IMR-90 (cell line): ENCODE measurements at regions not wholly inside any gene's neighbourhood (a gene's known extent, or its start where the extent isn't known, plus 50 kb on each side); places are given as distances from the start of the nearest gene placed in this dataset.

ENCODE experiments used
- ATAC-seq: fragments of 200-7000 bp; cut with Tn5 transposase; 2 replicates; pipeline ENCODE4 v1.9.1; 2020; ENCODE audit warnings: low read depth, mild to moderate bottlenecking, moderate library complexity
- BruUV-seq: library from RNA; stranded (reverse); fragments of 400-500 nt; replicated peaks from 2 replicates; lab custom pipeline; 2021; lab: Mats Ljungman, UMichigan
- CTCF ChIA-PET: fragments of 300-600 bp; formaldehyde crosslinking; extraction: SDS; loops from one replicate; lab custom pipeline; 2021; ENCODE audit warnings: antibody characterized with exemption; lab: Yijun Ruan, JAX
- POLR2A ChIA-PET: fragments of 300-600 bp; sonication (Branson Sonifier 250); formaldehyde crosslinking; loops from one replicate; lab custom pipeline; 2022; ENCODE audit warnings: antibody characterized with exemption; ENCODE audit not compliant: unreplicated experiment; lab: Charles Lee
- DNase-seq: peaks from one replicate; pipeline ENCODE4 v3.0.0; 2013
- H2AFZ ChIP-seq: replicated peaks from 2 replicates; pipeline ENCODE3; 2013; ENCODE audit warnings: low read length, mild to moderate bottlenecking; ENCODE audit not compliant: poor library complexity
- H2AK5ac ChIP-seq: 2 replicates; pipeline ENCODE4 v1.6.1; 2013; ENCODE audit warnings: low read depth, low read length, inconsistent platforms
- H2AK9ac ChIP-seq: replicated peaks from 2 replicates; pipeline ENCODE3; 2013; ENCODE audit warnings: mild to moderate bottlenecking, low read depth, low read length, moderate library complexity; ENCODE audit not compliant: poor library complexity
- H2BK120ac ChIP-seq: 2 replicates; pipeline ENCODE4 v1.6.1; 2013; ENCODE audit warnings: low read depth, low read length, inconsistent platforms
- H2BK15ac ChIP-seq: 3 replicates; pipeline ENCODE4 v1.6.1; 2013; ENCODE audit warnings: low read depth, low read length, inconsistent platforms
- H2BK20ac ChIP-seq: 2 replicates; pipeline ENCODE4 v1.6.1; 2013; ENCODE audit warnings: low read depth, mild to moderate bottlenecking, inconsistent platforms, low read length, moderate library complexity
- H2BK5ac ChIP-seq: 2 replicates; pipeline ENCODE4 v1.6.1; 2013; ENCODE audit warnings: mild to moderate bottlenecking, low read depth, low read length, inconsistent platforms; ENCODE audit not compliant: poor library complexity, severe bottlenecking
- H3K14ac ChIP-seq: replicated peaks from 2 replicates; pipeline ENCODE4 v1.6.1; 2013; ENCODE audit warnings: low read depth, low read length, inconsistent platforms
- H3K18ac ChIP-seq: 2 replicates; pipeline ENCODE4 v1.6.1; 2013; ENCODE audit warnings: low read depth, low read length, control low read depth
- H3K23ac ChIP-seq: 2 replicates; pipeline ENCODE4 v1.6.1; 2013; ENCODE audit warnings: low read depth, low read length, inconsistent platforms
- H3K27ac ChIP-seq: 2 replicates; pipeline ENCODE4 v1.5.1; 2013; ENCODE audit warnings: mild to moderate bottlenecking, control low read depth, low read length; ENCODE audit not compliant: insufficient read depth
- H3K27me3 ChIP-seq: 2 replicates; pipeline ENCODE4 v1.6.1; 2013; ENCODE audit warnings: low read length; ENCODE audit not compliant: control insufficient read depth, insufficient read depth
- H3K36me3 ChIP-seq: 2 replicates; pipeline ENCODE4 v1.6.1; 2013; ENCODE audit warnings: low read length, mixed read lengths; ENCODE audit not compliant: control insufficient read depth, insufficient read depth
- H3K4ac ChIP-seq: 2 replicates; pipeline ENCODE4 v1.6.1; 2013; ENCODE audit warnings: low read depth, low read length, inconsistent platforms
- H3K4me1 ChIP-seq: 2 replicates; pipeline ENCODE4 v1.6.1; 2013; ENCODE audit warnings: low read length, mixed read lengths; ENCODE audit not compliant: control insufficient read depth, insufficient read depth
- H3K4me2 ChIP-seq: 2 replicates; pipeline ENCODE4 v1.6.1; 2013; ENCODE audit warnings: low read depth, mild to moderate bottlenecking, control low read depth, low read length, moderate library complexity
- H3K4me3 ChIP-seq: 2 replicates; pipeline ENCODE4 v1.5.1; 2013; ENCODE audit warnings: low read depth, mild to moderate bottlenecking, control low read depth, low read length, moderate library complexity; ENCODE audit not compliant: insufficient read depth
- H3K56ac ChIP-seq: 2 replicates; pipeline ENCODE4 v1.6.1; 2013; ENCODE audit warnings: low read length, inconsistent platforms; ENCODE audit not compliant: insufficient read depth; ENCODE audit errors: extremely low read depth
- H3K79me1 ChIP-seq, 2 experiments: 2 replicates each; pipeline ENCODE4 v1.6.1; 2013; ENCODE audit warnings: low read length in 2 of 2, inconsistent platforms in 1 of 2, low read depth in 1 of 2
- H3K9ac ChIP-seq: 2 replicates; pipeline ENCODE4 v1.6.1; 2013; ENCODE audit warnings: low read depth, low read length, control low read depth
- H3K9me1 ChIP-seq: 2 replicates; pipeline ENCODE4 v1.6.1; 2013; ENCODE audit warnings: low read length, inconsistent platforms; ENCODE audit not compliant: insufficient read depth
- H3K9me3 ChIP-seq: 2 replicates; pipeline ENCODE4 v1.6.1; 2013; ENCODE audit warnings: low read length; ENCODE audit not compliant: control insufficient read depth, insufficient read depth
- H4K20me1 ChIP-seq: 2 replicates; pipeline ENCODE4 v1.6.1; 2013; ENCODE audit warnings: low read length, inconsistent platforms; ENCODE audit not compliant: insufficient read depth
- H4K5ac ChIP-seq: 2 replicates; pipeline ENCODE4 v1.6.1; 2013; ENCODE audit warnings: mild to moderate bottlenecking, low read depth, low read length, control low read depth
- H4K8ac ChIP-seq, 2 experiments: 2 replicates each; pipeline ENCODE4 v1.6.1; 2013; ENCODE audit warnings: low read depth in 2 of 2, low read length in 2 of 2, control low read depth in 1 of 2, inconsistent platforms in 1 of 2
- H4K91ac ChIP-seq: 2 replicates; pipeline ENCODE4 v1.6.1; 2013; ENCODE audit warnings: low read depth, low read length, inconsistent platforms; ENCODE audit not compliant: insufficient read depth
- BHLHE40 ChIP-seq: fragments of 150-350 bp; IDR thresholded peaks from 2 replicates; pipeline ENCODE4 v1.6.1; 2016; ENCODE audit warnings: mild to moderate bottlenecking, low read depth, low read length
- CEBPB ChIP-seq: IDR thresholded peaks from 2 replicates; pipeline ENCODE4 v1.6.1; 2012; ENCODE audit warnings: low read depth, low read length, improper control_type of control experiment
- ELK1 ChIP-seq: fragments of 150-350 bp; IDR thresholded peaks from 2 replicates; pipeline ENCODE4 v1.6.1; 2016; ENCODE audit warnings: low read depth, mild to moderate bottlenecking, low read length, moderate library complexity, borderline replicate concordance
- MAFK ChIP-seq: IDR thresholded peaks from 2 replicates; pipeline ENCODE4 v1.6.1; 2012; ENCODE audit warnings: low read depth, low read length, improper control_type of control experiment
- MXI1 ChIP-seq: IDR thresholded peaks from 2 replicates; pipeline ENCODE4 v1.6.1; 2012; ENCODE audit warnings: low read depth, mild to moderate bottlenecking, low read length, moderate library complexity, borderline replicate concordance
- POLR2A ChIP-seq: IDR thresholded peaks from 2 replicates; pipeline ENCODE4 v1.6.1; 2012; ENCODE audit warnings: mild to moderate bottlenecking, low read depth, low read length
- RAD21 ChIP-seq: IDR thresholded peaks from 2 replicates; pipeline ENCODE4 v1.6.1; 2012; ENCODE audit warnings: low read length, improper control_type of control experiment
- RFX5 ChIP-seq: IDR thresholded peaks from 2 replicates; pipeline ENCODE4 v1.8.0; 2012; ENCODE audit warnings: low read depth, mild to moderate bottlenecking, low read length, moderate library complexity
- WGBS, 2 experiments: methylation state at CpG; one replicate each; pipeline versions ENCODE4 v1.1.5 to v1.1.7; 2013; ENCODE audit warnings: missing lambda C conversion rate in 2 of 2; ENCODE audit not compliant: insufficient read length in 1 of 2; ENCODE audit errors: extremely low coverage in 2 of 2; 5-methylcytosine and 5-hydroxymethylcytosine counted together
- dilution Hi-C: fragments of 300-500 bp; cut with HindIII; formaldehyde crosslinking; loops from one replicate; pipeline ENCODE4 v1.14.3; 2018; ENCODE audit warnings: low sequenced_read_pairs; ENCODE audit not compliant: unreplicated experiment
- in situ Hi-C: fragments of 300-500 bp; cut with MboI; formaldehyde crosslinking; loops from 3 replicates; pipeline ENCODE4 v1.14.3; 2019; ENCODE audit warnings: low sequenced_read_pairs, inconsistent platforms, mixed read lengths
- intact Hi-C: fragments of 100-400 bp; cut with micrococcal nuclease; formaldehyde crosslinking; loops from 2 replicates; pipeline ENCODE4 v1.10.0; 2022
- TF ChIP-seq, protein P1 (sequence below): fragments of 150-350 bp; IDR thresholded peaks from 2 replicates; pipeline ENCODE4 v1.6.1; 2017; ENCODE audit warnings: mild to moderate bottlenecking, antibody characterized with exemption, low read length, low read depth
- TF ChIP-seq, protein P2 (sequence below): conservative IDR thresholded peaks from 2 replicates; pipeline ENCODE4 v1.5.1; 2012; ENCODE audit warnings: mild to moderate bottlenecking, low read depth, low read length, improper control_type of control experiment

- H3K9me1 ChIP-seq: peaks cover 15% of the 10 kb centered on the region
- no peaks in the 10 kb centered on the region for H3K9me3 ChIP-seq
- H3K36me3 ChIP-seq: no peaks in the 10 kb centered on the region
- TF ChIP-seq RAD21: no peak
- no peak for TF ChIP-seq BHLHE40
- no peak for TF ChIP-seq RFX5
- no peak for TF ChIP-seq POLR2A
- no peak for TF ChIP-seq MAFK
- TF ChIP-seq ELK1: no peak
- TF ChIP-seq, protein P1, sequence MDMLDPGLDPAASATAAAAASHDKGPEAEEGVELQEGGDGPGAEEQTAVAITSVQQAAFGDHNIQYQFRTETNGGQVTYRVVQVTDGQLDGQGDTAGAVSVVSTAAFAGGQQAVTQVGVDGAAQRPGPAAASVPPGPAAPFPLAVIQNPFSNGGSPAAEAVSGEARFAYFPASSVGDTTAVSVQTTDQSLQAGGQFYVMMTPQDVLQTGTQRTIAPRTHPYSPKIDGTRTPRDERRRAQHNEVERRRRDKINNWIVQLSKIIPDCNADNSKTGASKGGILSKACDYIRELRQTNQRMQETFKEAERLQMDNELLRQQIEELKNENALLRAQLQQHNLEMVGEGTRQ: no peak
- TF ChIP-seq, protein P2, sequence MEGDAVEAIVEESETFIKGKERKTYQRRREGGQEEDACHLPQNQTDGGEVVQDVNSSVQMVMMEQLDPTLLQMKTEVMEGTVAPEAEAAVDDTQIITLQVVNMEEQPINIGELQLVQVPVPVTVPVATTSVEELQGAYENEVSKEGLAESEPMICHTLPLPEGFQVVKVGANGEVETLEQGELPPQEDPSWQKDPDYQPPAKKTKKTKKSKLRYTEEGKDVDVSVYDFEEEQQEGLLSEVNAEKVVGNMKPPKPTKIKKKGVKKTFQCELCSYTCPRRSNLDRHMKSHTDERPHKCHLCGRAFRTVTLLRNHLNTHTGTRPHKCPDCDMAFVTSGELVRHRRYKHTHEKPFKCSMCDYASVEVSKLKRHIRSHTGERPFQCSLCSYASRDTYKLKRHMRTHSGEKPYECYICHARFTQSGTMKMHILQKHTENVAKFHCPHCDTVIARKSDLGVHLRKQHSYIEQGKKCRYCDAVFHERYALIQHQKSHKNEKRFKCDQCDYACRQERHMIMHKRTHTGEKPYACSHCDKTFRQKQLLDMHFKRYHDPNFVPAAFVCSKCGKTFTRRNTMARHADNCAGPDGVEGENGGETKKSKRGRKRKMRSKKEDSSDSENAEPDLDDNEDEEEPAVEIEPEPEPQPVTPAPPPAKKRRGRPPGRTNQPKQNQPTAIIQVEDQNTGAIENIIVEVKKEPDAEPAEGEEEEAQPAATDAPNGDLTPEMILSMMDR: no peak
- TF ChIP-seq MXI1: no peak
- no peak for TF ChIP-seq CEBPB
- no peak overlapping the region for H3K4me2 ChIP-seq
- H2BK20ac ChIP-seq: peak overlapping the region; percentile 55; the same call in 1 of the 2 replicates
- no peak overlapping the region for H3K23ac ChIP-seq
- no peak overlapping the region for H2BK5ac ChIP-seq
- dilution Hi-C loops: no loop called here
- no peak overlapping the region for H2AFZ ChIP-seq
- H3K4me1 ChIP-seq: peaks cover 13% of the 10 kb centered on the region
- peak overlapping the region; percentile 67; the same call in 1 of the 2 replicates for H3K18ac ChIP-seq
- H3K9ac ChIP-seq: no peak overlapping the region
- intact Hi-C loops: loop anchor here (5.0 kb wide), 1 partner anchor 96 kb away; no protein-coding TSS in a partner anchor
- peak overlapping the region; percentile 89 for H2BK120ac ChIP-seq
- CTCF ChIA-PET: no interaction called here
- H3K56ac ChIP-seq: no peak overlapping the region
- no peak for ATAC-seq
- in situ Hi-C loops: no loop called here
- H3K27ac ChIP-seq: no peak overlapping the region
- peak overlapping the region; percentile 71 for H3K4ac ChIP-seq
- H2AK5ac ChIP-seq: peak overlapping the region; percentile 83; the same call in 1 of the 2 replicates
- peak overlapping the region in 1 of 2 experiments; percentile 20; a peak in 1 of 4 replicates for H4K8ac ChIP-seq
- peaks cover 0 to 9% of the 10 kb centered on the region in 2 experiments; a peak in 2 of 4 replicates for H3K79me1 ChIP-seq
- 86% methylated on average over 2 of the region's 2 CpGs; no CpG with 5 or more reads in 1 of the 2 experiments for WGBS, 2 experiments
- peak overlapping the region; percentile 67; the same call in 1 of the 2 replicates for H4K91ac ChIP-seq
- H2BK15ac ChIP-seq: peak overlapping the region; percentile 96; the same call in 2 of the 3 replicates
- no peak overlapping the region for H3K4me3 ChIP-seq
- no peaks in the 10 kb centered on the region for H4K20me1 ChIP-seq
- no TSS peak for BruUV-seq
- H4K5ac ChIP-seq: peak overlapping the region; percentile 61; the same call in 1 of the 2 replicates
- no peak for DNase-seq
- no peak overlapping the region for H2AK9ac ChIP-seq
- H3K27me3 ChIP-seq: no peaks in the 10 kb centered on the region
- POLR2A ChIA-PET: no interaction called here
- peak overlapping the region; percentile 73 for H3K14ac ChIP-seq
Observed at GRCh38 chr6:14746139-14746837, 499.6 kb upstream of the JARID2 start.
